Suprapubic skin (tissue), 3 donors: ENCODE measurements at regions not wholly inside any gene's neighbourhood (a gene's known extent, or its start where the extent isn't known, plus 50 kb on each side); places are given as distances from the start of the nearest gene placed in this dataset.

ENCODE experiments used
- POLR2A ChIP-seq, 2 donors: fragments of 450-650 bp; IDR thresholded peaks; one replicate each; pipeline ENCODE4 v1.6.1; 2017; ENCODE audit warnings: antibody characterized with exemption in 2 of 2, mild to moderate bottlenecking in 2 of 2, moderate library complexity in 2 of 2
- TF ChIP-seq, protein P1 (sequence below), 2 donors: fragments of 200-600 bp in 1 of 2; fragments of 450-650 bp in 1 of 2; sonication (generic) in 1 of 2; IDR thresholded peaks; one replicate each; pipeline ENCODE4 v1.5.1; 2016 to 2019; ENCODE audit warnings: antibody characterized with exemption in 2 of 2, mild to moderate bottlenecking in 1 of 2, moderate library complexity in 1 of 2

DNA sequence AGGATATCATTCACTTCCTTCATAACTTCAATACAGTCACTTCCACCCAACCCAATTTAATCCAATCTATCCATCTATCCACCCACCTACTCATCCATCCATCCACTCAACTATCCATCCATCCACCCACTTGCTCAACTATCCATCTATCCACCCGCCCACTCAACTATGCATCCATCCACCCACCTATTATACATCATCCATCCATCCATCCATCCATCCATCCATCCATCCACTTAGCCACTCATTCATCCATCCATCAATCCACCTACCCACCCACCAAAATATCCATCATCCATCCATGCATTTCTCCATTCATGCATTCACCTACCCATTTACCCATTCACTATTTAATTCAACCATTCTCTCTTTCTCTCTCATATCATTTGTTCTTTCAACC lies 179.5 kb downstream of the HAPSTR1 start:
- TF ChIP-seq, protein P1, sequence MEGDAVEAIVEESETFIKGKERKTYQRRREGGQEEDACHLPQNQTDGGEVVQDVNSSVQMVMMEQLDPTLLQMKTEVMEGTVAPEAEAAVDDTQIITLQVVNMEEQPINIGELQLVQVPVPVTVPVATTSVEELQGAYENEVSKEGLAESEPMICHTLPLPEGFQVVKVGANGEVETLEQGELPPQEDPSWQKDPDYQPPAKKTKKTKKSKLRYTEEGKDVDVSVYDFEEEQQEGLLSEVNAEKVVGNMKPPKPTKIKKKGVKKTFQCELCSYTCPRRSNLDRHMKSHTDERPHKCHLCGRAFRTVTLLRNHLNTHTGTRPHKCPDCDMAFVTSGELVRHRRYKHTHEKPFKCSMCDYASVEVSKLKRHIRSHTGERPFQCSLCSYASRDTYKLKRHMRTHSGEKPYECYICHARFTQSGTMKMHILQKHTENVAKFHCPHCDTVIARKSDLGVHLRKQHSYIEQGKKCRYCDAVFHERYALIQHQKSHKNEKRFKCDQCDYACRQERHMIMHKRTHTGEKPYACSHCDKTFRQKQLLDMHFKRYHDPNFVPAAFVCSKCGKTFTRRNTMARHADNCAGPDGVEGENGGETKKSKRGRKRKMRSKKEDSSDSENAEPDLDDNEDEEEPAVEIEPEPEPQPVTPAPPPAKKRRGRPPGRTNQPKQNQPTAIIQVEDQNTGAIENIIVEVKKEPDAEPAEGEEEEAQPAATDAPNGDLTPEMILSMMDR (IDR thresholded peaks at IDR 0.05) = no peak
- TF ChIP-seq POLR2A (IDR thresholded peaks at IDR 0.05) = no peak
